ENCODE measurements at regions not wholly inside any gene's neighbourhood (a gene's known extent, or its start where the extent isn't known, plus 50 kb on each side); places are given as distances from the start of the nearest gene placed in this dataset.
A peak's percentile ranks its signal among the peaks of the same experiment; 100 is the strongest.

- TF ChIP-seq CTCF (IDR thresholded peaks at IDR 0.05; ENCODE audit: insufficient read depth, low read length, poor library complexity, severe bottlenecking), result no peak
Observed at GRCh38 chr3:18132991-18133390, 292.1 kb downstream of the SATB1 start.

GRCh38 chr3:18127859-18128681 lies 297.1 kb downstream of the SATB1 start:
- H3K4me3 ChIP-seq (ENCODE audit: insufficient read depth, low read length, poor library complexity, severe bottlenecking), result no peak overlapping the region
- H3K79me2 ChIP-seq (ENCODE audit: insufficient read depth, low read length), result no peaks in the 10 kb centered on the region
- H3K9me3 ChIP-seq (ENCODE audit: insufficient read depth, low read length), result no peaks in the 10 kb centered on the region
- 0 out of 2 replicates have a peak, but pooled peaks cover 3% of the 10 kb centered on the region for H3K27me3 ChIP-seq (ENCODE audit: low read length)
- H3K27ac ChIP-seq (ENCODE audit: low read depth, low read length), result no peak overlapping the region
- H3K4me2 ChIP-seq (ENCODE audit: low read depth, low read length, poor library complexity, severe bottlenecking), result no peak overlapping the region
- no peaks in the 10 kb centered on the region for H4K20me1 ChIP-seq (ENCODE audit: low read depth, low read length)
- no peak overlapping the region for H3K9ac ChIP-seq (ENCODE audit: low read length)
- H3K9me2 ChIP-seq (replicated peaks; ENCODE audit: insufficient read depth, low read length), result no peaks in the 10 kb centered on the region
- TF ChIP-seq EZH2phosphoT487 (conservative IDR thresholded peaks at IDR 0.05; ENCODE audit: low read length), result no peak
- no peak for TF ChIP-seq CTCF (IDR thresholded peaks at IDR 0.05; ENCODE audit: insufficient read depth, low read length, poor library complexity, severe bottlenecking)
- H3K36me3 ChIP-seq (ENCODE audit: low read length), result no peaks in the 10 kb centered on the region
- H2AFZ ChIP-seq (ENCODE audit: low read depth, low read length, severe bottlenecking), result no peak overlapping the region
- no peaks in the 10 kb centered on the region for H3F3A ChIP-seq (ENCODE audit: insufficient read depth)

More at GRCh38 chr3:18132991-18133390, 292.1 kb downstream of the SATB1 start:
- Histone ChIP-seq H3K79me2 (ENCODE audit: insufficient read depth, low read length) (no peaks in the 10 kb centered on the region), H3K9ac (ENCODE audit: low read length) (no peak overlapping the region), H3K36me3 (ENCODE audit: low read length) (no peaks in the 10 kb centered on the region), H3K27me3 (ENCODE audit: low read length) (no peaks in the 10 kb centered on the region), H3K4me3 (ENCODE audit: insufficient read depth, low read length, poor library complexity, severe bottlenecking) (no peak overlapping the region), H2AFZ (ENCODE audit: low read depth, low read length, severe bottlenecking) (no peak overlapping the region), H3K9me3 (ENCODE audit: insufficient read depth, low read length) (no peaks in the 10 kb centered on the region), H3K27ac (ENCODE audit: low read depth, low read length) (no peak overlapping the region), H3K4me2 (ENCODE audit: low read depth, low read length, poor library complexity, severe bottlenecking) (no peak overlapping the region), H3K9me2 (replicated peaks; ENCODE audit: insufficient read depth, low read length) (no peaks in the 10 kb centered on the region), H4K20me1 (ENCODE audit: low read depth, low read length) (no peaks in the 10 kb centered on the region), H3F3A (ENCODE audit: insufficient read depth) (no peaks in the 10 kb centered on the region)

- H3K79me2 ChIP-seq (ENCODE audit: insufficient read depth, low read length), result no peaks in the 10 kb centered on the region
- TF ChIP-seq EZH2phosphoT487 (conservative IDR thresholded peaks at IDR 0.05; ENCODE audit: low read length), result no peak
- no peak for TF ChIP-seq CTCF (IDR thresholded peaks at IDR 0.05; ENCODE audit: insufficient read depth, low read length, poor library complexity, severe bottlenecking)
- no peaks in the 10 kb centered on the region for H3K36me3 ChIP-seq (ENCODE audit: low read length)
- peak overlapping the region; percentile 38 for H3K4me2 ChIP-seq (ENCODE audit: low read depth, low read length, poor library complexity, severe bottlenecking)
- no peaks in the 10 kb centered on the region for H4K20me1 ChIP-seq (ENCODE audit: low read depth, low read length)
- H3K27ac ChIP-seq (ENCODE audit: low read depth, low read length), result no peak overlapping the region
- H3F3A ChIP-seq (ENCODE audit: insufficient read depth), result no peaks in the 10 kb centered on the region
- H3K9me3 ChIP-seq (ENCODE audit: insufficient read depth, low read length), result no peaks in the 10 kb centered on the region
- no peaks in the 10 kb centered on the region for H3K9me2 ChIP-seq (replicated peaks; ENCODE audit: insufficient read depth, low read length)
- 0 out of 2 replicates have a peak, but pooled peaks cover 3% of the 10 kb centered on the region for H3K27me3 ChIP-seq (ENCODE audit: low read length)
- H2AFZ ChIP-seq (ENCODE audit: low read depth, low read length, severe bottlenecking), result no peak overlapping the region
- H3K9ac ChIP-seq (ENCODE audit: low read length), result no peak overlapping the region
- H3K4me3 ChIP-seq (ENCODE audit: insufficient read depth, low read length, poor library complexity, severe bottlenecking), result no peak overlapping the region
Observed at GRCh38 chr3:18127174-18127858, 297.8 kb downstream of the SATB1 start.

All from SU-DHL-6 (cell line).